ENCODE measurements at regions not wholly inside any gene's neighbourhood (a gene's known extent, or its start where the extent isn't known, plus 50 kb on each side); places are given as distances from the start of the nearest gene placed in this dataset.

DNA sequence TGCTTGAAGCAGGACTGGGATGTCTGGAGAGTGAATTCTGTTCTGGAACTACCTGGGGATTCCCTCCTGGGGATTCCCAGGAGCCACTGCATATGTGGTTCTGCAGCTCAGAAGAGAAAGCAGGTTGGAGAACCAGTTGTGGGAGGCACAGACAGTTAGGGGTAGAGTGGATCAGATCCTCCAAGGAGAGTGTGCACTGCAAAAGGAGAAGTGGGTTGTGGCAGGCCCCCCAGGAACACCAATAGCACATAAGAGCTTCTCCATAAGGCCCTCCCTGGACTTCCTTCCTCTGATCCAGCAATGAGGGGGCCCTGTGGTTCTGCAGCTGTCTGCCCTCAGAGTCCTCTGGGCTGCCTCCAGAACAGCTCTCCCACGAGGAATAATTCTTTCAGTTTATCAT lies 369.2 kb upstream of the CNR1 start:
- Mint-ChIP-seq H3K27ac (ENCODE audit: unreplicated experiment) (no peak overlapping the region), H3K4me1 (ENCODE audit: low read depth, unreplicated experiment) (peaks cover 40% of the 10 kb centered on the region), H3K27me3 (ENCODE audit: unreplicated experiment) (peaks cover 8% of the 10 kb centered on the region), H3K9me3 (ENCODE audit: unreplicated experiment) (peaks cover 9% of the 10 kb centered on the region), H3K4me3 (ENCODE audit: unreplicated experiment) (no peak overlapping the region), H3K36me3 (ENCODE audit: unreplicated experiment) (no peaks in the 10 kb centered on the region)
- TF ChIP-seq, protein P1, sequence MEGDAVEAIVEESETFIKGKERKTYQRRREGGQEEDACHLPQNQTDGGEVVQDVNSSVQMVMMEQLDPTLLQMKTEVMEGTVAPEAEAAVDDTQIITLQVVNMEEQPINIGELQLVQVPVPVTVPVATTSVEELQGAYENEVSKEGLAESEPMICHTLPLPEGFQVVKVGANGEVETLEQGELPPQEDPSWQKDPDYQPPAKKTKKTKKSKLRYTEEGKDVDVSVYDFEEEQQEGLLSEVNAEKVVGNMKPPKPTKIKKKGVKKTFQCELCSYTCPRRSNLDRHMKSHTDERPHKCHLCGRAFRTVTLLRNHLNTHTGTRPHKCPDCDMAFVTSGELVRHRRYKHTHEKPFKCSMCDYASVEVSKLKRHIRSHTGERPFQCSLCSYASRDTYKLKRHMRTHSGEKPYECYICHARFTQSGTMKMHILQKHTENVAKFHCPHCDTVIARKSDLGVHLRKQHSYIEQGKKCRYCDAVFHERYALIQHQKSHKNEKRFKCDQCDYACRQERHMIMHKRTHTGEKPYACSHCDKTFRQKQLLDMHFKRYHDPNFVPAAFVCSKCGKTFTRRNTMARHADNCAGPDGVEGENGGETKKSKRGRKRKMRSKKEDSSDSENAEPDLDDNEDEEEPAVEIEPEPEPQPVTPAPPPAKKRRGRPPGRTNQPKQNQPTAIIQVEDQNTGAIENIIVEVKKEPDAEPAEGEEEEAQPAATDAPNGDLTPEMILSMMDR (IDR thresholded peaks at IDR 0.05; ENCODE audit: partially characterized antibody, unreplicated experiment) = no peak
- no peak for DNase-seq

- no peak for DNase-seq
- Mint-ChIP-seq H3K27me3 (ENCODE audit: unreplicated experiment) (peaks cover 4% of the 10 kb centered on the region), H3K4me1 (ENCODE audit: low read depth, unreplicated experiment) (peaks cover 16% of the 10 kb centered on the region), H3K9me3 (ENCODE audit: unreplicated experiment) (peaks cover 9% of the 10 kb centered on the region), H3K4me3 (ENCODE audit: unreplicated experiment) (no peak overlapping the region), H3K27ac (ENCODE audit: unreplicated experiment) (no peak overlapping the region), H3K36me3 (ENCODE audit: unreplicated experiment) (peaks cover 2% of the 10 kb centered on the region)
- TF ChIP-seq, protein P1 (IDR thresholded peaks at IDR 0.05; ENCODE audit: partially characterized antibody, unreplicated experiment) = no peak
These were observed 366.2 kb upstream of the CNR1 start for GRCh38 chr6:88532241-88532860.

GRCh38 chr6:88529726-88530125 lies 363.6 kb upstream of the CNR1 start:
- TF ChIP-seq, protein P1 (IDR thresholded peaks at IDR 0.05; ENCODE audit: partially characterized antibody, unreplicated experiment) = no peak
- Mint-ChIP-seq H3K4me1 (ENCODE audit: low read depth, unreplicated experiment) (no peaks in the 10 kb centered on the region), H3K4me3 (ENCODE audit: unreplicated experiment) (no peak overlapping the region), H3K36me3 (ENCODE audit: unreplicated experiment) (peaks cover 6% of the 10 kb centered on the region), H3K9me3 (ENCODE audit: unreplicated experiment) (peaks cover 8% of the 10 kb centered on the region), H3K27me3 (ENCODE audit: unreplicated experiment) (peaks cover 4% of the 10 kb centered on the region), H3K27ac (ENCODE audit: unreplicated experiment) (no peak overlapping the region)
- DNase-seq = no peak

DNA sequence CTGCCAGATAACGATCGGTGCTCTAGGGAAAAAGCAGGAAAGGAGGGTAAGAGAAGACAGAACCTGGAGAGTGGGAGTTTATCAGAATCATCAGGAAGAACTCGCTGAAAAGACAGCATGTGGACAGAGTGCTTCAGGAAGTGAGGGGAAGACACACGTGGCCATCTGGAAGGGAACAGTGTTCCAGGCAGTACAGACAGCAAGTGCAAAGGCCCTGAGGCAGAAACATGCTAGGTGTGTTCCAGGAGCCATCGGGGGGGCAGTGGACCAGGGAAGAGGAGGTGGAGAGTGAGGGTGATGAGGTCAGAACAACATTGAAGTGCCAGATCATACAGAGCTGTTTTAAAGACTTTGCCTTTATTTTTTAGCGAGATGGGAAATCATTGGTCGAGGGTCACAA lies 354.3 kb upstream of the CNR1 start:
- H3K27ac Mint-ChIP-seq (ENCODE audit: unreplicated experiment) = no peak overlapping the region
- no peaks in the 10 kb centered on the region for H3K9me3 Mint-ChIP-seq (ENCODE audit: unreplicated experiment)
- no peaks in the 10 kb centered on the region for H3K4me1 Mint-ChIP-seq (ENCODE audit: low read depth, unreplicated experiment)
- H3K27me3 Mint-ChIP-seq (ENCODE audit: unreplicated experiment) = no peaks in the 10 kb centered on the region
- DNase-seq = no peak
- H3K4me3 Mint-ChIP-seq (ENCODE audit: unreplicated experiment) = no peak overlapping the region
- TF ChIP-seq, protein P1 (IDR thresholded peaks at IDR 0.05; ENCODE audit: partially characterized antibody, unreplicated experiment) = no peak
- no peaks in the 10 kb centered on the region for H3K36me3 Mint-ChIP-seq (ENCODE audit: unreplicated experiment)

GRCh38 chr6:88520017-88520338 lies 353.8 kb upstream of the CNR1 start:
- no peak overlapping the region for H3K4me3 Mint-ChIP-seq (ENCODE audit: unreplicated experiment)
- TF ChIP-seq, protein P1 (IDR thresholded peaks at IDR 0.05; ENCODE audit: partially characterized antibody, unreplicated experiment) = no peak
- no peaks in the 10 kb centered on the region for H3K4me1 Mint-ChIP-seq (ENCODE audit: low read depth, unreplicated experiment)
- DNase-seq = no peak
- no peak overlapping the region for H3K27ac Mint-ChIP-seq (ENCODE audit: unreplicated experiment)
- H3K9me3 Mint-ChIP-seq (ENCODE audit: unreplicated experiment) = no peaks in the 10 kb centered on the region
- H3K27me3 Mint-ChIP-seq (ENCODE audit: unreplicated experiment) = no peaks in the 10 kb centered on the region
- no peaks in the 10 kb centered on the region for H3K36me3 Mint-ChIP-seq (ENCODE audit: unreplicated experiment)

All from glutamatergic neuron (in vitro differentiated cells).